ENCODE measurements at regions not wholly inside any gene's neighbourhood (a gene's known extent, or its start where the extent isn't known, plus 50 kb on each side); places are given as distances from the start of the nearest gene placed in this dataset.
"Not testable (repeated sequence)": the region's sequence is repeated elsewhere in the genome, so short reads cannot be mapped to it uniquely, and the experiment has no call there.

DNA sequence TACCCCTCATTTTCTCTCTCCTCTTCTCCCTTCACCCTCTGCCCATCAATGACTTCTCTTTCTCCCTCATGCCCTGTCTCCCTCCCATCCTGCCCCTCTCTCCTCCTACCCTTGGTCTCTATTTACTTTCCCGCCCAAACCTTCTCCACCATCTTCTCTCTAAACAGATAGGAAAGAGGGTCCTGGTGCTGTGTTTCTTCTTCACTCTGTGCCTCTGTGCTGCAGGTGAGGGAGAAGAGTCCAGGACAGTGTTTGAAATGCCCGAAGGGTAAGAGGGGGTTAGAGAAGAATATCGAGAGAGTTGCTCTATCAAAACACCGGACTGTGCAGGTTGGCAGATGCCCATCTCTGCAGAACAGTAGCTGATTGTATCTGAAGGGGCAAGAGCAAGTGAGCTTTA is 217.0 kb downstream of the ANKRD30B start:
- TF ChIP-seq, protein P1, sequence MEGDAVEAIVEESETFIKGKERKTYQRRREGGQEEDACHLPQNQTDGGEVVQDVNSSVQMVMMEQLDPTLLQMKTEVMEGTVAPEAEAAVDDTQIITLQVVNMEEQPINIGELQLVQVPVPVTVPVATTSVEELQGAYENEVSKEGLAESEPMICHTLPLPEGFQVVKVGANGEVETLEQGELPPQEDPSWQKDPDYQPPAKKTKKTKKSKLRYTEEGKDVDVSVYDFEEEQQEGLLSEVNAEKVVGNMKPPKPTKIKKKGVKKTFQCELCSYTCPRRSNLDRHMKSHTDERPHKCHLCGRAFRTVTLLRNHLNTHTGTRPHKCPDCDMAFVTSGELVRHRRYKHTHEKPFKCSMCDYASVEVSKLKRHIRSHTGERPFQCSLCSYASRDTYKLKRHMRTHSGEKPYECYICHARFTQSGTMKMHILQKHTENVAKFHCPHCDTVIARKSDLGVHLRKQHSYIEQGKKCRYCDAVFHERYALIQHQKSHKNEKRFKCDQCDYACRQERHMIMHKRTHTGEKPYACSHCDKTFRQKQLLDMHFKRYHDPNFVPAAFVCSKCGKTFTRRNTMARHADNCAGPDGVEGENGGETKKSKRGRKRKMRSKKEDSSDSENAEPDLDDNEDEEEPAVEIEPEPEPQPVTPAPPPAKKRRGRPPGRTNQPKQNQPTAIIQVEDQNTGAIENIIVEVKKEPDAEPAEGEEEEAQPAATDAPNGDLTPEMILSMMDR (IDR thresholded peaks at IDR 0.05) = not testable (repeated sequence)
- not testable (repeated sequence) for TF ChIP-seq ZFX (IDR thresholded peaks at IDR 0.05; ENCODE audit: borderline replicate concordance)
